ENCODE measurements at regions not wholly inside any gene's neighbourhood (a gene's known extent, or its start where the extent isn't known, plus 50 kb on each side); places are given as distances from the start of the nearest gene placed in this dataset.
"Not testable (repeated sequence)": the region's sequence is repeated elsewhere in the genome, so short reads cannot be mapped to it uniquely, and the experiment has no call there.

GRCh38 chr7:6926193-6927174, 100.4 kb upstream of the CCZ1B start:
- not testable (repeated sequence) for TF ChIP-seq CTCF (IDR thresholded peaks at IDR 0.05; ENCODE audit: poor library complexity); EZH2 (IDR thresholded peaks at IDR 0.05; ENCODE audit: borderline replicate concordance)
